ENCODE measurements at regions not wholly inside any gene's neighbourhood (a gene's known extent, or its start where the extent isn't known, plus 50 kb on each side); places are given as distances from the start of the nearest gene placed in this dataset.
"Not testable (repeated sequence)": the region's sequence is repeated elsewhere in the genome, so short reads cannot be mapped to it uniquely, and the experiment has no call there.

DNA sequence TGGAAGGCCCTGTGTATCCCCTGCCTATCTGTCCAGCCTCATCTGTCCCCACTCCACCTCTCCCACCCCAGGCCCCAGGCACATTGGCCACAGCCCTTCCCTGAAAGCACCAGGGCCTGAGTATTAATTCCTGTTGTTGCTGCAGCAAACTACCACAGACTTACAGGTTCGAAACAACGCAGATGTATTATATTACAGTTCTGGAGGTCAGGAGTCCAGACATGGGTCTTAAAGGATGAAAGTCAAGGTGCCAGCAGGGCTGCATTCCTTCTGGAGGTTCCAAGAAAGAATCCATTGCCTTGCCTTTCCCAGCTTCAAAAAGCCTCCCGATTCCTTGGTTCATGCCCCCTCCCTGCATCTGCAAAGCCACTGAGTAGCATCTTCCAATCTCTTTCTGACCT, 78.7 kb upstream of the LAPTM4A start:
- no peak for DNase-seq

DNA sequence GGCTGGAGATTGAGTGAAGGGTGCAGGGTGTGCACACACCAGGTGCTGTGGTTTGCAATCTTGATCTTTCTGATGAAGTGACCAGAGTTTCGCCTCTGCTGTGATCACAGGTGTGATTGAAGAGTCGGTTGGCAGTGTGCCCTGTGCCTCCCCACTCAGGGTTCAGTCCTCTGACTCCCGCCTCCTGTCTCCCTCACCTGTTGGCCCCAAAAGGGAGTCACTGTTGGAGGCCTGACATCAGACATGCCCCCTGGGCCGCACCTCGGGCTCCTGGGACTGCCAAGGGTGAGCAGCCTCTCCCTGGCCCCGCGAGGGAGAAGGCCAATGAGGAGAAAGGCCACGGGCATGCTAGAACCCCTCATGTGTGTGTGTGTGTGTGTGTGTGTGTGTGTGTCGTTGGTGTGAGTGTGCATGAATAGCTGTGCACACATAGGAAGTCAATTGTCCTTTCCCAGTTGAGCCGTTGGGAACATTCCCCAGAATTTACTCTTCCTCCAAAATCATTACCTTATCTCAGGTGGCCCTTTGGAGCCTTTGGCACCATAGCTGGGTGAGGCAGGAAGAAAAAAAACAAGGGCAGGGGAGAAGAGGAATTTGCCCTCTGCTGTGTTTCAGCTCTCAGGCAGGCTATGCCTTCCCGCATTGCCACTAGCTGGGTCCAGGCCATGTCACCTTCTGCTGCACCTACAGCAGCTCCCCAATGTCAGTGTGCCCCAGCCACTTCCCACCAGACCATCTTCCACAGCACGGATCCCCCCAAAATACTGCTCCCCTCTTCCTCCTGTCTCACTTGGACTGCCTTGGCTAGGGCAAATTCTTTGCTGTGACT, 78.1 kb upstream of the LAPTM4A start:
- DNase-seq, result no peak

DNA sequence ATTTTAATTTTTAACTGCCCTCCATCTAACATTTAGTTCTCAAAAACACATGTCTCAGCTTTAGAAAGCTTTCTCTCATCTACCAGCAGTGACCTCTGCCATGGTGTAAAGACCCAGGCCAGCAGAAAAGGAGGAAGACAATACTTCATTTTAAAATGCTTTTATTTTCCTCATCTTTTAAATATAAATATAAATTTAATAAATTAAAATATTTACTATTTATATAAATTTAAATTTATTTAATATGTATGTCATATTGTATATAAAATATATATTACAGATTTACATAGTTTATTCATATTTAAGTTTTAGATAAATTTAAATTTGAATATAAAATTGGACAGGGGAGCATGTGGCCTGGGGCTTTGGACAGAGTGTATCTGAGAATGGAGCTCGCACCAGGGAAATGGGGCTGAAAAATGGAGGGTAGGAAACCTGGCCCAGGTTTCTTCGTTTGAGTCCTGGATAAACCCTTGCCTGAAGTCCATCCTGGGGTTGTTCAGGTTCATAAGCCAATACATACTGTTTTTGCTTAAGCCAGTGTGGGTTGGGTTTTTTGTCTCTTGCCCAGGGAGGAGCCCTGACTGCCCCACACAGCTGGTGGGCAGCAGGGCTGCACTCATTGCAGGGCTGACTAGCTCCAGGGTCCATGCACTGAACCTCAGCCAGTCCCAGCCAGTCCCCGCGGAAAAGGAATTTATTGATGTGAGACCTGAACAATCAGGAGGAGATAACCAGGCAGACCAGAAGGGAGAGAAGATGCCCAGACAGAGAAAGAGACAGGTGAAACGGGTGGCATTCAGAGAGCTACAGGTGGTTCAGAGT, 77.3 kb upstream of the LAPTM4A start:
- DNase-seq, result no peak

DNA sequence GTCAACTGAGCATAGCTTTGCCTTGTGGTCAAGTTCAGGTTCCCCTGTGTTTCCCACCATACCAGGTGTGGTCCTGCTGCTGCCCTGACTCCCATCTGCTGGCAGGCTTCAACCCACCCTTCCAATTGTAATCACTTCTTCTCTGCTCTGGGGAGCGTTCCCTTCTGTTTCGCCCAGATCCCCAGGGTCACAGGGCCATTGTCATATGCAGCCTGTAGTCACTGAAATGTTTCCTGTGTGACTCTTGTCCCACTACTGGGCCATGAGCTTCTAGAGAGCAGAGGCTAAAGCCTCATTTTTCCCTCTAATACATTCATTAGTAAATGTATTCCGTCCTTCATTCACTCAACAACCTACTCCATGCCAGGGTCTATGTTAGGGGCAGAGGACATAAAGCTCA, 75.0 kb upstream of the LAPTM4A start:
- no peak for DNase-seq

DNA sequence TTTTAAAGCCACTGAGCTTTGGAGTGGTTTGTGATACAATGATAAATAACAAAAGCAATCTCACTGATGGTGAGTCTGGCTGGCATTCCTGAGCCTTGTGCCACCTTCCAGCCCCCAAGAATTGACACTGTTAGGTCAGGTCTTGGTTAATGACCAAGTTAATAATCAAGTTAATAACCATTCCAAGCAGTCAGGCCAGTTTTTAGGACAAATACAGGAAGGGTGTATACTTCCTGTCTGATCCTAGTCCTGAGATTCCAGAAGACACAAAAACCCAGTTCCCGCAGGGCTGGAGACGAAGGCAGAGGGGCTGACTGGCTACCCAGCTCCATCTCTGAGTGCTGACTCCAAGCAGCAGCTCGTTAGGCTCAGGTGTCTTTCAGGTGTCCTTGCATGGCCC, 74.6 kb upstream of the LAPTM4A start:
- DNase-seq, result no peak

DNA sequence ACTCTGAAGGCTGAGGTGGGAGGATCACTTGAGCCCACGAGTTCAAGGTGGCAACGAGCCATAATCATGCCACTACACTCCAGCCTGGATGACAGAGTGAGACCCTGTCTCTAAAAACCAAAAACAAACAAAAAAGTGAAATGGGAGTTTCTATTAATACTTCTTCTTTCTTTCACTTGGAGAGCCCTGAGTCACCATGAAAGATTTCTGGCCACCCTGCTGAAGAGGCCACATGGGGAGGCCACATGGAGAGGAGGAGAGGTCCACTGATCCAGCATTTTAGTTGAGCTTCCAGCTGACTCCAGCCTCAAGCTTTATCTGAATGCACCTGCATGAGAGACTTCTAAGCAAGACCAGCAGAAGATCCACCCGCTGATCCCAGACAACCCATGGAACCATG, 74.2 kb upstream of the LAPTM4A start:
- no peak for DNase-seq

DNA sequence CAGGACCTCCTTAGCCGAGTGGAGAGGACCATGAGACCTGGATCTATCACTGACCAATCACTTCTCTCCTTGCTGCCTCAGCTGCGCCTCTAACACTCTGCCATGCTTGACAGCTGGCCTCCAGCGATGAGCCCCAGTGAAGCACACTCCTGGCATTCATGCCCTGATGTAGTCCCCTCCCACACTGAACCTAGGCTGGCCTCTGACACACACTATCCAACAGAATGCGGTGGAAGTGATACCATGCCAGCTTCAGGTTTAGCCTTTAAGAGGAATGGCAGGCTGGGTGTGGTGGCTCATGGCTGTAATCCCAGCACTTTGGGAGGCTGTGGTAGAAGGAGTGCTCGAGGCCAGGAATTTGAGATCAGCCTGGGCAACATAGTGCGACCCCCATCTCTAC, 73.7 kb upstream of the LAPTM4A start:
- DNase-seq, result no peak

DNA sequence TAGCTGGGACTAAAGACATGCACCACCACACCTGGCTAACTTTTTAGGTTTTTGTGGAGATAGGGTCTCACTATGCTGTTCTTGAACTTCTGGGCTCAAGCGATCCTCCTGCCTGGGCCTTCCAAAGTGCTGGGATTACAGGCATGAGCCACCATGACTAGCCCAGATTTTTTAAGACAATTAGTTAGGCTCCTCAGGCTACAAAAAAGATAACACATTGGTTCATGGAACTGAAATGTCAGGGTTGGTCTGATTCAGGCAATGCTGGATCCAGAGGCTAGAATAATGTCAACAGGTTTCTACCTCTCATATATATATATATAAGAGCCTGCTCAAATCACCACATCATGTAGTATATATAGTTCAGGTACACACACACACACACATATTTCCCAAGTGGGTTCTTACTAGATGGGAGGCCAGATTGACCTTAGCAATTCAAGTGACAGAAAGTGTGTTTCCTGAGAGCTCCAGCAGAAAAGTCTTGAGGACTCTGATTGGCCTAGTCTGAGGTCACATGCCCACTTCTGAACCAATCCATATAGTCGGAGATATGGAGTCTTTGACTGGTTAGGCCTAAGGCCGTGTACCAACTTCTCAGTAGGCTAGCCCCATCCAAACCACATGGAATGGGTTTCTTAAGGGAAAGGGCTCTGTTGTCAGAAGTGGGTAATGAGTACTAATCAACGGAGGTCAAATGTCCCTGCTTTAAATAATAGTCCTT, 72.6 kb upstream of the LAPTM4A start:
- no peak for DNase-seq

DNA sequence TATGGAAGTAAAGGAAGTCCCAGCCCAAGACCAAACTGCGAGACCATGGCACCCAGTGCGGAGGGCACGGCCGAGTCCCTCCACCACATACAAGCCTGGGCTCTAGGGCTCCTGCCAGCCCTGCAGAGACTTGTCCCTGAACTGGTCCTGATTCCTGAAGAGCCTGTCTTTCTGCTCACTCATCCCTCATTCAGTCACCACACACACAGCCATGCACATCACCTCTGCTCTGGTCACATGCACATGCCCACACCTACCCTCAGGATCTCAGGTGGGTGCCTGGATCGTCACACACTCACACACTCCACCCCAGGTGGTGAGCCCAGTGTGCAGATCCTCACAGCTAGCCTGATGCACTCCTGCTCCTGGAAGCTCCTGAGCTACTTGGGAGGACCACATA, 71.4 kb upstream of the LAPTM4A start:
- no peak for DNase-seq

DNA sequence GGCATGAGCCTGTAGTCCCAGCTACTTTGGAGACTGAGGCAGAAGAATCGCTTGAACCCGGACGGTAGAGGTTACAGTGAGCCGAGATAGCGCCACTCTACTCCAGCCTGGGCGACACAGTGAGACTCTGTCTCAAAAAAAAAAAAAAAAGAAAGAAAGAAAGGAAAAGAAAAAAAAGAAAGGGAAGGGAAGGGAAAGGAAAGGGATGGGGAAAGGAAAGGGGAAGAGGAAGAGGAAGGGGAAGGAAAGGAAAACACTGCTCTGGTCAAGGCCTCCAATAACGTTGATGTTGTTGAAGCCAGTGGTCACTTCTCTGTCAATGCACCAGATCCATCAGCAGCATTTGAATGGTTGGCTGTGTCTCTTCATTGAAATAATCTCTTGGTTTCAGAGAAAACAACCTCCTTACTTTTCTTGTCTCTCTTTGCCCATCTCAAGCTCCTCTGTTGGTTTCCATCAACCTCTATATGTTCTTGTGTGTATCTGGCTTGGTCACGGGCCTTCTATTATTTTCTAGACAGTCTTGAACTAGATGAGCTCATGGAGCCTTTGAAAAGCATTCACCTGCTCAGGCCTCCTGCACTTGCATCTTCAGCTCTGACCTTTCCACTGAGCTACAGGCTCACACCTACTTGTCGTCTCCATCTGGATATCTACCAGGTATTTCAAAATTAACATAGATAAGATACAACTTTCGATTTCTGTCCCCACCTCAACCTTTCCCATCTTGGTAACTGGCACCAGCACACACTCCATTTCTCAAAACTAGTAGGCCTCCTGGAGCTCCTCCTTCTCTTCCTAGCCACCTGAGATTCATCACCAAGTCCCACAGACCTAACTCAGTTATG, 69.4 kb upstream of the LAPTM4A start:
- DNase-seq, result no peak

DNA sequence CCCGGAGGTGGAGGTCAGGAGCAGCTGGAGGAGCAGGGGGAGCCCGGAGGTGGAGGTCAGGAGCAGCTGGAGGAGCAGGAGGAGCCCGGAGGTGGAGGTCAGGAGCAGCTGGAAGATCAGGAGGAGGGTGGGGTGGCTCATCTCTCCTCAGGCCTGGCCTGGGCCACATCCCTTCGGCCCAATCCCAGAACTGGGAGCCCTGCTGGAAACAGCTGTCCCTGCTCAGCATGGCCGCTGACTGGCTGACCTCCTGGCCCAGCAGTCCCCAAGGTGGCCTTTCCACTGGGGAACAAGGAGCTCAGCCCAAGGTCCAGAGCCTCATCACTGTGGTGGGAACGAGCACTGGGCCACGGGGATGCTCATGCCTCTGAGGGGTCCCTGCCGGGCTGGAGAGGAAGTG, 66.6 kb upstream of the LAPTM4A start:
- no peak for DNase-seq

DNA sequence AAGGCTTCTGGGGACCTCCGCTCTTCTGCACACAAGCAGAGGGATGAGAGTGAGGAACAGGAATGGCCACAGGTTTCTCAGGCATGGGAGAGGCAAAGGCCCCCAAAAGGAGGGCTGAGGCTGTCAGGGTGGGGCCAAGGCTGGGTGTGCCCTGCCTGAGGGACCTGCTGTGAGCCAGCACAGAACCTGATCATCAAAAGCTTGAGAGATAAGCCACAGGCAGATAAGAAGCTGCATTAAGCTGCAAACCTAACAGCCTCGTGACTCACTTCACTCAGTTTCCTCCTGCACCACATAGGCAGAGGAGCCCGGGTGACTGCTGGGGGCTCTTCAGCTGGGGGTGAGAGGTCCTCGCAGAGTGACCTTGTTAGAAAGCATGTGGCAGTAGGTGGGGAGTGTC, 64.5 kb upstream of the LAPTM4A start:
- no peak for DNase-seq

DNA sequence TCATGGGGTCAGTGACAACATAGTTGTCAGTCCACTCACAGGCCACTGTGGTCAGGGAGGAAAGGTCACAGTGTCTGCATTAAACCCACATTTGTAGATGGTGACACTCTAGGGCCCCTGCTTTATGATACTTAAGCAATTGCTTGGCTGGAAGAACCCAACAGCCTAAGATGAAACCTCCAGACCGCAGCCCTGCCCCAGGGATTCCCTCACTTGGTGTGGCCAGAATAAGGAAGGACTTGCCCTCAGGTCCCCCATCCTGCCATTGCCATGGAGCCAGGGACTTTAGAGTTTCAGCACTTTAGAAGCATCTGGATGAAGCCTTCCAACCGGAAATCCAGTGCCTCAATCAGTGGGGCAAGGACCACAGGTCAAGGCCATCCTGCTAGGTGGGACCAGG, 63.9 kb upstream of the LAPTM4A start:
- DNase-seq, result no peak

DNA sequence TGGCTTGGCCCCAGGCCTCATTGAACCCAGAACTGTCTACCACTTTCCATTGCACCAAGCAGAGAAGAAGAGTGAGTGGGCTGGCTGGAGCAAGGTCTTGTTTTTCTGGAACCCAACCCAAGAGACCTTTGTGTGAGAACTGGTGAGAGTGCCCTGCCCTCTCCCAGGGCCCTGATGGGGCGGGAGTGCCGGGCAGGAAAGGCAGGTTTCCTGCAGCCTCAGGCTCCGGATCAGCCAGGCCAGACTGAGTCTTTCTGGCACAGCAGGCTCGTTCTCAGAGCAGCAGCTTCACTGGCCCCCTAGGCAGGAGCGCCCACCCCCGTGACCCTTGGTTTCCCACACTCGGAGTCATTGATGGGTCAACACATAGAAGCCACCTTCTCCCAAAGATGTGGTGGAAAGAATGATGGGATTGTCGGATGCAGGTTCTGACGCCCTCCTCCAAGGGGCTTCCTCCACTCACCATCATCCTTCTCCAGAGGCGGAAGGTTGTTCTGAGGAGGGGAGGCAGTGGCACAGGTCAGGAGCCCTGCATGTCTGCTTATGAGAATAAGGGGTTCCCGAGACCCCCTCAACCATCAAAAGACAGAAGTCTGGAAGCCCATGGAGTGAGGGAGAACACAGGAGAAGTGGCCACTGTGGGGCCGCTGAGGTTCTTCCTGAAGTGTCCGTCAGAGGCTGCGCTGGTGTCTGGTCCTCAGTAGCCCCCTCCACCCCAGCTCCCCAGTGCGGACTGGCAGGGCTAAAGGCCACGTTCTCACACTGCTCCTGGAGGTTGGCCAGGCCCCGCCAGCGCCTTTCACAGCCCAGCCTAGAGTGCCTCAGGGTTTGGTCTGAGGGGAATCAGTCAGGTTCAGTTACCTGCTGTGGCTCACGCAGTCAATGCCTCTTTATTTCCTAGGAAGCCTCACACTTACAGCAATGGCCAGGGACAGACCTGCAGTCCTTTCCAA, 62.8 kb upstream of the LAPTM4A start:
- DNase-seq, result no peak

DNA sequence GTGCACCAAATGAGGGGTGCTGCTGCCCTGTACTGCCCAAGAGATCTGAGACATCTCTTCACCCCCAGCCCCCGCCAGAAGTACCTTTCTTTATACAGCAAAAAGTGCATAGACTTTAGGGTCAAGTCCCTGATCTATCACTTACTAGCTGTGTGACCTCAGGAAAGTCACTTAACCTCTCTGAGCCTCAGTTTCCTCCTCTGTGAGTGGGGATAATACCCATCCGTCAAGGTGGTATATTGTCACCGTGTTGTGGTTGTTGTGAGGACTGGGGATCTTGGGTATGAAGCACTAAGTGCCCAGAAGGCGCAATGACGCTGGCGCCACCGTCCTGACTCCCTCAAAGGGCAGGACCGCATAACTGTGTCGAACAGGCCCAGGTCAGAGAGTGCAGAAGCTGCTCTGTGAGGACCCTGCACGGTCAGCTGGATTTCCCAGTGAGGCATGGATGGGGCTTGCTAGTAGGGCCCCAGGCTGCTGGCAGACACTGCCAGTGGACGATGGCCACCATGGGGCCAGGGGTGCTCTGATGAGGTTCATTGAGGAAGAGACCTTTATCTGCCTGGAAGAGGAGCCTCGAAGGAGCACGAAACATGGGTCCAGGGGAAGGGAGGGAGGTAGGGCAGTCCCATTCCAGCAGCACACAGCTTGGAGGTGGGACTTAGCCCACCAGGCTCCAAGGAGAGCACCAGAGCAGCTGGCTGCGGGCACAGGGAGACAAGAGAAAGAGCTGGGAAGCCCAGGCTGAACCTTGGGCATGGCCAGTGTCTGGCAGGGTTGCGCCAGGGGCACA, 61.8 kb upstream of the LAPTM4A start:
- DNase-seq, result no peak

DNA sequence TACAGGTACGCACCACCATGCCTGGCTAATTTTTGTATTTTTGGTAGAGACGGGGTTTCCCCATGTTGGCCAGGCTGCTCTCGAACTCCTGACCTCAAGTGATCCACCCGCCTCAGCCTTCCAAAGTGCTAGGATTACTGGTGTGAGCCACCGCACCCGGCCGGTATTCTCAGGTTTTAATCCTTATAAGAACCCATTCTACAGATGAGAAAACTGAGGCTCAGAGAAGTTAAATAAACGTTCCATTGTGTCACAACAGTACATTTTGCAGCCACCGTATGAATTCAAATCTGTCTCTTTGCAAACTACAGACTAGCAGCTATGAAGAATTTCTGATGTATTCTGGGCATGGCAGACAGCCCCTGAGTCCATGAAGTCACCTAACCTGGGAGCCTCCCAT, 60.9 kb upstream of the LAPTM4A start:
- not testable (repeated sequence) for DNase-seq

DNA sequence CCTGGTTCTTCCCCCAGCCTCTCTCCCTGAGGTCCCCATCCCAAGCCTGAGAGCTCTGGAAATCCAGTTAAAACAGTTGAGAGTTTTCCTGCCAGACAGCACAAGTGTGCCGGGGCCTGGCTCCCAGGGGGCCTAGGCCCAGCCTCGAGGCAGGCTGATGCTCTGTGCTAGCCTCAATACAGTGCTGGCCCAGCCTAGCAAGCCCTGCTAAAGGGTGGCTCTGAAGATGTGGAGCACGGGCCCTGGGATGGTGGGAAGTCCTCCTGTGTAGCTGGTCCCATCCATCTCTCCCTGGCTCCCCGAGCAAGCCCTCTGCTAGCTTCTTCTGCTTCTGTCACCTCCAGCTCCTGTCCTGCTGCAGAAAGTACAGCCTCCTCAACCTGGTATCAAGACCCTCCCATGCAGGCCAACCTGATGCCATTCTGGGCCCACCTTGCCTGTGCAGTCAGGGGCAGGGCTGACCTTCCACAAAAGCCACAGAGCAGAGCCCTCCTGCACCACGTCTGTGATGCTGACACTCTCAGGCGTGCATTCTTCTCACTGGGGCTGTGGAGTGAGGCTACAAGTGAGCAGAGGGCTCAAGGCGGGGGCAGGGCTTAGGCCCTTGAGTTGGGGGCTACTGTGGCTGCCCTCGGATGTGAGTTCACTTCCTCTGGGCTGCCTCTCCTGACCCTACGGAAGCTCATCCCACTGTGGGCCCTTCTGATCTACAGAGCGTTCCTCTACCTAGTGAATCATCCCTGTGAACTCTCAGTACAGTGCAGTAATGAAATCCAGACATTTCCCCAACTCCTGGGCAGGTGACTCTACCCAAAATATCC, 60.1 kb upstream of the LAPTM4A start:
- no peak for DNase-seq

DNA sequence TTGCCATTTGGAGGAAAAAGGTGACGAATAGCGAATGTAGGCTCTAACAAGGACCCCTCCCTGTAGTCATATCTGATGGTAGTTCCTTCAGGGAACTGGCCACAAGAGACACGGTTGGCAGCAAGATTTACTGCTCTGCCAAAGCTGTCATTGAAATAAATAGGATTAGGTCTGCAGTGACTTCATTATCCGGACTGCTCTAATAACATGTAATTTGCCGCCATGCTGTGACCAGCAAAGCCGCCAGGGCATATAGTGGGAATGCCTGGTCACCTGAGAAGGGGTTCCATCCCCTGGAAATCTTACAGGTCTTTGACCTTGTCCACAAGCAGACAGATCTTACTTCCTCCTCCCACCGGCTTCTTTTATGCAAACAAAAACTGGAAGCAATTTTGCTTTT, 59.4 kb upstream of the LAPTM4A start:
- no peak for DNase-seq

DNA sequence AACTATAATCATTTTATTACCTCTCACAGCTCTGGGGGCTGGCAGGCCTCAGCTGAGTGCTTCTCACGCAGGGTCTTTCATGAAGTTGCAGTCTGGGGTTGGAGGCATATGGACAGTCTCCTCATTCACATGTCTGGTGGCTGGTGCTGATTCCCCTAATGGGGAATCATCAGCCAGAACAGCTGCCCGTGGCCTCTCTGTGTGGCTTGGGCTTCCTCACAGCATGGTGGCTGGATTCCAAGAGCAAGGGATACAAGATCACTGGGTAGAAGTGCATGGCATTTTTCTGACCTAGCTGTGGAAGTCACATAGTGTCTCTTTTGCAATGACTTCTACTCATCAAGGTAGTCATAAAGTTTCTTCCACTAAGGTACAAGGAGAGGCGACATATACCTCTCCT, 59.0 kb upstream of the LAPTM4A start:
- DNase-seq, result no peak
